Mesendoderm (in vitro differentiated cells): ENCODE measurements at regions not wholly inside any gene's neighbourhood (a gene's known extent, or its start where the extent isn't known, plus 50 kb on each side); places are given as distances from the start of the nearest gene placed in this dataset.

ENCODE experiments used
- DNase-seq: peaks from one replicate; pipeline ENCODE4 v3.0.0; 2013
- H2AK5ac ChIP-seq: 2 replicates; pipeline ENCODE4 v1.6.1; 2013; ENCODE audit warnings: low read length, inconsistent platforms
- H2BK120ac ChIP-seq: 2 replicates; pipeline ENCODE4 v1.6.1; 2013; ENCODE audit warnings: low read depth, mild to moderate bottlenecking, low read length, moderate library complexity, mixed read lengths
- H2BK15ac ChIP-seq: replicated peaks from 2 replicates; pipeline ENCODE4 v1.6.1; 2013; ENCODE audit warnings: low read depth, mild to moderate bottlenecking, moderate library complexity
- H2BK5ac ChIP-seq: 2 replicates; pipeline ENCODE4 v1.6.1; 2013; ENCODE audit warnings: low read length, inconsistent platforms
- H3K18ac ChIP-seq: 2 replicates; pipeline ENCODE4 v1.6.1; 2013; ENCODE audit warnings: mild to moderate bottlenecking, low read length, mixed read lengths
- H3K23ac ChIP-seq: one replicate; pipeline ENCODE4 v1.6.1; 2013; ENCODE audit warnings: low read length
- H3K27ac ChIP-seq: 2 replicates; pipeline ENCODE4 v1.5.1; 2013; ENCODE audit warnings: low read depth, mild to moderate bottlenecking, inconsistent platforms, low read length, moderate library complexity
- H3K27me3 ChIP-seq: 2 replicates; pipeline ENCODE4 v1.6.1; 2013; ENCODE audit warnings: low read length, control low read depth, mild to moderate bottlenecking, inconsistent platforms; ENCODE audit not compliant: insufficient read depth, poor library complexity
- H3K36me3 ChIP-seq: 2 replicates; pipeline ENCODE4 v1.6.1; 2013; ENCODE audit warnings: low read length, inconsistent platforms; ENCODE audit not compliant: control insufficient read depth, insufficient read depth
- H3K4ac ChIP-seq: one replicate; pipeline ENCODE4 v1.6.1; 2013; ENCODE audit warnings: low read depth, mild to moderate bottlenecking, low read length, moderate library complexity
- H3K4me1 ChIP-seq: 2 replicates; pipeline ENCODE4 v1.6.1; 2013; ENCODE audit warnings: low read depth, low read length, inconsistent platforms; ENCODE audit not compliant: control insufficient read depth
- H3K4me2 ChIP-seq: 2 replicates; pipeline ENCODE4 v1.6.1; 2013; ENCODE audit warnings: low read length
- H3K4me3 ChIP-seq: 2 replicates; pipeline ENCODE4 v1.5.1; 2013; ENCODE audit warnings: mild to moderate bottlenecking, low read length
- H3K56ac ChIP-seq: one replicate; pipeline ENCODE4 v1.6.1; 2013; ENCODE audit warnings: low read length
- H3K79me1 ChIP-seq: 2 replicates; pipeline ENCODE4 v1.6.1; 2013; ENCODE audit warnings: low read length, inconsistent platforms
- H3K79me2 ChIP-seq: 2 replicates; pipeline ENCODE4 v1.6.1; 2013; ENCODE audit warnings: mild to moderate bottlenecking, low read length; ENCODE audit not compliant: control insufficient read depth, insufficient read depth
- H3K9ac ChIP-seq: 2 replicates; pipeline ENCODE4 v1.6.1; 2013; ENCODE audit warnings: low read length, inconsistent platforms
- H4K5ac ChIP-seq: one replicate; pipeline ENCODE4 v1.6.1; 2013; ENCODE audit warnings: low read length
- H4K8ac ChIP-seq: one replicate; pipeline ENCODE4 v1.6.1; 2013; ENCODE audit warnings: low read depth, mild to moderate bottlenecking, control low read depth, low read length, moderate library complexity
- WGBS: extraction: QIAGEN DNeasy Blood & Tissue Kit; methylation state at CpG from one replicate; pipeline ENCODE4 v1.1.7; 2013; ENCODE audit warnings: low lambda C conversion rate, missing lambda C conversion rate; ENCODE audit not compliant: insufficient coverage; ENCODE audit errors: extremely low coverage; 5-methylcytosine and 5-hydroxymethylcytosine counted together

- H2BK120ac ChIP-seq, result no peak overlapping the region
- no peak overlapping the region for H3K9ac ChIP-seq
- H2AK5ac ChIP-seq, result no peak overlapping the region
- H3K27ac ChIP-seq, result no peak overlapping the region
- H3K79me1 ChIP-seq, result no peaks in the 10 kb centered on the region
- no peaks in the 10 kb centered on the region for H3K4me1 ChIP-seq
- H4K8ac ChIP-seq, result no peak overlapping the region
- no peaks in the 10 kb centered on the region for H3K36me3 ChIP-seq
- no peak overlapping the region for H2BK15ac ChIP-seq
- no peak overlapping the region for H3K4ac ChIP-seq
- DNase-seq, result no peak
- no peak overlapping the region for H4K5ac ChIP-seq
- WGBS, result no CpG with 5 or more reads among the region's 2 CpGs
- H3K79me2 ChIP-seq, result no peaks in the 10 kb centered on the region
- no peaks in the 10 kb centered on the region for H3K27me3 ChIP-seq
- no peak overlapping the region for H3K4me3 ChIP-seq
- H2BK5ac ChIP-seq, result no peak overlapping the region
- no peak overlapping the region for H3K23ac ChIP-seq
- no peak overlapping the region for H3K56ac ChIP-seq
- no peak overlapping the region for H3K4me2 ChIP-seq
- H3K18ac ChIP-seq, result no peak overlapping the region
These were observed 720.5 kb downstream of the TLE4 start for GRCh38 chr9:80292231-80292630.

DNA sequence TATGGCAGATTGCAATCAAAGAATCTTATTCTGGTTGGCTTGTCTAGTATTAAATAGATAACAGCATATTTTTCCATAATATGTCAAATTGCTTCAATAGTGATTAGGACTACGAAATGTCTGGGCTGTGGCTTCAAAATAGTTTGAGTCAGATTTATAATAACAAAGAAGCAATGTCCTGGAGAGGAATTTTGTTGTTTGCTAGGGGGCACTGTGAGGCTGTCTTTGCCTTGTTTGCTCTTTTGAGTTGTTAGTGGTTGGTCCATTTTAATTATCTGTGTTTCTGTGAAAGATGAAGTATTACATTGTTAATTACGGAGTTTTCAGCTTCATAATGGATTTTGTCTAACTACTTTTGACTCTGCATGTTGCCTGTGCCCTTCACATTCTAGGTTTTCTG is 713.6 kb downstream of the TLE4 start:
- peak; percentile 37 for DNase-seq

GRCh38 chr9:80282766-80283165 is 711.0 kb downstream of the TLE4 start:
- H3K18ac ChIP-seq, result no peak overlapping the region
- no peaks in the 10 kb centered on the region for H3K36me3 ChIP-seq

More for the DNA sequence above, 713.6 kb downstream of the TLE4 start:
- Histone ChIP-seq H3K9ac (no peak overlapping the region), H3K4me1 (peaks cover 1% of the 10 kb centered on the region), H2BK5ac (no peak overlapping the region), H3K56ac (no peak overlapping the region), H3K27ac (no peak overlapping the region), H3K27me3 (no peaks in the 10 kb centered on the region), H3K4ac (no peak overlapping the region), H3K36me3 (no peaks in the 10 kb centered on the region), H2AK5ac (no peak overlapping the region), H3K23ac (no peak overlapping the region), H3K79me2 (no peaks in the 10 kb centered on the region), H2BK120ac (no peak overlapping the region), H4K5ac (no peak overlapping the region), H3K79me1 (no peaks in the 10 kb centered on the region), H2BK15ac (peak overlapping the region; percentile 74), H4K8ac (no peak overlapping the region), H3K4me3 (no peak overlapping the region), H3K18ac (no peak overlapping the region), H3K4me2 (no peak overlapping the region)
- WGBS, result no CpG with 5 or more reads among the region's 2 CpGs

GRCh38 chr9:80259079-80259478 is 687.3 kb downstream of the TLE4 start:
- no peak overlapping the region for H3K4ac ChIP-seq
- no peaks in the 10 kb centered on the region for H3K4me1 ChIP-seq
- H3K23ac ChIP-seq, result no peak overlapping the region
- no peaks in the 10 kb centered on the region for H3K79me2 ChIP-seq
- no CpG with 5 or more reads among the region's 2 CpGs for WGBS
- H3K56ac ChIP-seq, result no peak overlapping the region
- no peak overlapping the region for H3K4me3 ChIP-seq
- H3K4me2 ChIP-seq, result no peak overlapping the region
- H3K36me3 ChIP-seq, result no peaks in the 10 kb centered on the region
- H4K5ac ChIP-seq, result no peak overlapping the region
- no peak overlapping the region for H2BK15ac ChIP-seq
- H2BK5ac ChIP-seq, result no peak overlapping the region
- H2BK120ac ChIP-seq, result no peak overlapping the region
- H3K18ac ChIP-seq, result no peak overlapping the region
- DNase-seq, result no peak
- no peaks in the 10 kb centered on the region for H3K79me1 ChIP-seq
- H2AK5ac ChIP-seq, result no peak overlapping the region
- no peaks in the 10 kb centered on the region for H3K27me3 ChIP-seq
- no peak overlapping the region for H3K27ac ChIP-seq
- H4K8ac ChIP-seq, result no peak overlapping the region
- H3K9ac ChIP-seq, result no peak overlapping the region

More at GRCh38 chr9:80282766-80283165, 711.0 kb downstream of the TLE4 start:
- H3K4me3 ChIP-seq, result no peak overlapping the region
- no peak overlapping the region for H3K9ac ChIP-seq
- H4K8ac ChIP-seq, result no peak overlapping the region
- no peak overlapping the region for H2BK5ac ChIP-seq
- no peaks in the 10 kb centered on the region for H3K27me3 ChIP-seq
- no peak overlapping the region for H3K56ac ChIP-seq
- H3K79me2 ChIP-seq, result no peaks in the 10 kb centered on the region
- H3K79me1 ChIP-seq, result no peaks in the 10 kb centered on the region
- H3K4me2 ChIP-seq, result no peak overlapping the region
- H3K23ac ChIP-seq, result no peak overlapping the region
- peaks cover 1% of the 10 kb centered on the region for H3K4me1 ChIP-seq
- no peak overlapping the region for H3K27ac ChIP-seq
- no peak for DNase-seq
- no peak overlapping the region for H2BK120ac ChIP-seq
- H4K5ac ChIP-seq, result no peak overlapping the region
- WGBS, result no CpG with 5 or more reads among the region's 3 CpGs
- H3K4ac ChIP-seq, result no peak overlapping the region
- no peak overlapping the region for H2BK15ac ChIP-seq
- no peak overlapping the region for H2AK5ac ChIP-seq

DNA sequence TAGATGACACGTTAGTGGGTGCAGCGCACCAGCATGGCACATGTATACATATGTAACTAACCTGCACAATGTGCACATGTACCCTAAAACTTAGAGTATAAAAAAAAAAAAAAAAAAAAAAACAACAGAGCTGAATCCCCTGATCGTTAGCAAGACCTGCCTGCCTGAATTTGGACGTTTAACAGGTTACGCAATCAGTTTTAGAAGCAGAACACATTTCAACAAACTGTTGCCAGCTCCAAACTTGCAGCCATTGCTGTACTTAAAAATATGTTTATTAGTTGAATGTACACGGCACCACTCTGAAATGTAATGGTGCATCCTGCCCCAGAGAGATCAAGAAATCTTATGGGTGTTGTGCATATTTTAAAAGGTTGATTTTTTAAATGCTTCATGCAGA is 680.0 kb downstream of the TLE4 start:
- Histone ChIP-seq H3K23ac (no peak overlapping the region), H4K5ac (no peak overlapping the region), H3K27me3 (no peaks in the 10 kb centered on the region), H3K4me2 (no peak overlapping the region), H3K4me3 (no peak overlapping the region), H2BK5ac (no peak overlapping the region), H3K4ac (no peak overlapping the region), H3K79me1 (no peaks in the 10 kb centered on the region), H4K8ac (no peak overlapping the region), H3K27ac (no peak overlapping the region), H2BK15ac (no peak overlapping the region), H3K18ac (no peak overlapping the region), H3K56ac (no peak overlapping the region), H3K4me1 (no peaks in the 10 kb centered on the region), H2AK5ac (no peak overlapping the region), H2BK120ac (no peak overlapping the region), H3K79me2 (no peaks in the 10 kb centered on the region), H3K9ac (no peak overlapping the region), H3K36me3 (no peaks in the 10 kb centered on the region)
- WGBS, result no CpG with 5 or more reads among the region's 6 CpGs
- DNase-seq, result no peak

GRCh38 chr9:80242022-80242421 is 670.3 kb downstream of the TLE4 start:
- Histone ChIP-seq H3K4ac (no peak overlapping the region), H3K36me3 (no peaks in the 10 kb centered on the region), H2BK120ac (no peak overlapping the region), H3K56ac (no peak overlapping the region), H2BK5ac (no peak overlapping the region), H4K8ac (no peak overlapping the region), H3K27ac (no peak overlapping the region), H3K4me1 (no peaks in the 10 kb centered on the region), H3K9ac (no peak overlapping the region), H3K79me2 (no peaks in the 10 kb centered on the region), H2AK5ac (no peak overlapping the region), H3K18ac (no peak overlapping the region), H2BK15ac (no peak overlapping the region), H3K4me3 (no peak overlapping the region), H3K4me2 (no peak overlapping the region), H3K79me1 (no peaks in the 10 kb centered on the region), H3K27me3 (no peaks in the 10 kb centered on the region), H3K23ac (no peak overlapping the region), H4K5ac (no peak overlapping the region)
- no peak for DNase-seq
- WGBS, result no CpG with 5 or more reads among the region's 2 CpGs
